ENCODE measurements at regions not wholly inside any gene's neighbourhood (a gene's known extent, or its start where the extent isn't known, plus 50 kb on each side); places are given as distances from the start of the nearest gene placed in this dataset.
"Not testable (repeated sequence)": the region's sequence is repeated elsewhere in the genome, so short reads cannot be mapped to it uniquely, and the experiment has no call there.

- Mint-ChIP-seq H3K27me3 (ENCODE audit: insufficient read depth) (peaks cover 3% of the 10 kb centered on the region), H3K9me3 (no peaks in the 10 kb centered on the region), H3K27ac (no peak overlapping the region), H3K4me3 (no peak overlapping the region), H3K36me3 (ENCODE audit: low read depth) (no peaks in the 10 kb centered on the region), H3K4me1 (ENCODE audit: low read depth) (no peaks in the 10 kb centered on the region)
- no peak for DNase-seq
- TF ChIP-seq CTCF (IDR thresholded peaks at IDR 0.05) = no peak
Observed at GRCh38 chr9:32884482-32884881, 101.1 kb downstream of the TMEM215 start.

- Mint-ChIP-seq H3K27me3 (ENCODE audit: insufficient read depth) (peaks cover 3% of the 10 kb centered on the region), H3K36me3 (ENCODE audit: low read depth) (no peaks in the 10 kb centered on the region), H3K4me1 (ENCODE audit: low read depth) (no peaks in the 10 kb centered on the region), H3K9me3 (no peaks in the 10 kb centered on the region), H3K4me3 (no peak overlapping the region), H3K27ac (no peak overlapping the region)
- DNase-seq = no peak
- no peak for TF ChIP-seq CTCF (IDR thresholded peaks at IDR 0.05)
Observed at GRCh38 chr9:32886021-32886420, 102.7 kb downstream of the TMEM215 start.

GRCh38 chr9:32894485-32894884, 106.9 kb downstream of the APTX start:
- H3K27ac Mint-ChIP-seq; H3K4me1 Mint-ChIP-seq (ENCODE audit: low read depth); H3K27me3 Mint-ChIP-seq (ENCODE audit: insufficient read depth); DNase-seq; H3K36me3 Mint-ChIP-seq (ENCODE audit: low read depth); H3K4me3 Mint-ChIP-seq; H3K9me3 Mint-ChIP-seq: not testable (repeated sequence)

GRCh38 chr9:32899181-32899580, 102.2 kb downstream of the APTX start:
- DNase-seq = peak; percentile 4
- Mint-ChIP-seq H3K4me1 (ENCODE audit: low read depth) (no peaks in the 10 kb centered on the region), H3K9me3 (no peaks in the 10 kb centered on the region), H3K4me3 (no peak overlapping the region), H3K36me3 (ENCODE audit: low read depth) (no peaks in the 10 kb centered on the region), H3K27ac (no peak overlapping the region), H3K27me3 (ENCODE audit: insufficient read depth) (peaks cover 6% of the 10 kb centered on the region)
- TF ChIP-seq CTCF (IDR thresholded peaks at IDR 0.05) = no peak

- no peak for TF ChIP-seq CTCF (IDR thresholded peaks at IDR 0.05)
- Mint-ChIP-seq H3K27me3 (ENCODE audit: insufficient read depth) (peaks cover 7% of the 10 kb centered on the region), H3K36me3 (ENCODE audit: low read depth) (no peaks in the 10 kb centered on the region), H3K9me3 (no peaks in the 10 kb centered on the region), H3K4me1 (ENCODE audit: low read depth) (no peaks in the 10 kb centered on the region), H3K4me3 (no peak overlapping the region), H3K27ac (no peak overlapping the region)
- no peak for DNase-seq
Observed at GRCh38 chr9:32899761-32900160, 101.7 kb downstream of the APTX start.

GRCh38 chr9:32906213-32906612, 95.2 kb downstream of the APTX start:
- peaks cover 18% of the 10 kb centered on the region for H3K27me3 Mint-ChIP-seq (ENCODE audit: insufficient read depth)
- no peaks in the 10 kb centered on the region for H3K9me3 Mint-ChIP-seq
- DNase-seq = no peak
- no peaks in the 10 kb centered on the region for H3K4me1 Mint-ChIP-seq (ENCODE audit: low read depth)
- no peaks in the 10 kb centered on the region for H3K36me3 Mint-ChIP-seq (ENCODE audit: low read depth)
- H3K27ac Mint-ChIP-seq = no peak overlapping the region
- no peak for TF ChIP-seq CTCF (IDR thresholded peaks at IDR 0.05)
- H3K4me3 Mint-ChIP-seq = no peak overlapping the region

All from HFFc6 (cell line).